WTC11 (cell line): ENCODE measurements at regions not wholly inside any gene's neighbourhood (a gene's known extent, or its start where the extent isn't known, plus 50 kb on each side); places are given as distances from the start of the nearest gene placed in this dataset.

Source experiments
- ATAC-seq: fragments of 200-7000 bp; cut with Tn5 transposase; 2 replicates; pipeline ENCODE4 v1.10.0; 2021; ENCODE audit warnings: mild to moderate bottlenecking, moderate library complexity
- CTCF ChIA-PET: fragments of 300-600 bp; sonication (Branson Sonifier 250); formaldehyde crosslinking; loops from one replicate; lab custom pipeline; 2021; ENCODE audit warnings: antibody characterized with exemption; lab: Charles Lee
- POLR2A ChIA-PET: fragments of 350-600 bp; sonication (Branson Sonifier 250); formaldehyde crosslinking; loops from one replicate; lab custom pipeline; 2021; ENCODE audit warnings: antibody characterized with exemption; lab: Charles Lee
- DNase-seq: peaks from one replicate; pipeline ENCODE4 v3.0.0; 2021; ENCODE audit warnings: low spot score
- H3K27ac Mint-ChIP-seq: 2 replicates; pipeline ENCODE4 v1.8.0; 2021; ENCODE audit warnings: mixed read lengths
- H3K27me3 Mint-ChIP-seq: 2 replicates; pipeline ENCODE4 v1.8.0; 2021; ENCODE audit warnings: low read depth, mild to moderate bottlenecking, moderate library complexity, mixed read lengths
- H3K36me3 Mint-ChIP-seq: 2 replicates; pipeline ENCODE4 v1.8.0; 2021; ENCODE audit warnings: mixed read lengths
- H3K4me1 Mint-ChIP-seq: 2 replicates; pipeline ENCODE4 v1.8.0; 2022; ENCODE audit warnings: mixed read lengths
- H3K4me3 Mint-ChIP-seq: 2 replicates; pipeline ENCODE4 v1.8.0; 2021; ENCODE audit warnings: mild to moderate bottlenecking, moderate library complexity, mixed read lengths
- H3K9me3 Mint-ChIP-seq: 2 replicates; pipeline ENCODE4 v1.8.0; 2021; ENCODE audit warnings: mixed read lengths
- CREB1 ChIP-seq: sonication (generic); formaldehyde crosslinking; IDR thresholded peaks from 2 replicates; pipeline ENCODE4 v1.8.0; 2023; ENCODE audit warnings: mild to moderate bottlenecking, missing genetic modification reagents
- ELF4 ChIP-seq: sonication (generic); formaldehyde crosslinking; IDR thresholded peaks from 2 replicates; pipeline ENCODE4 v1.8.1; 2022; ENCODE audit warnings: low read depth, mild to moderate bottlenecking, moderate library complexity, missing genetic modification reagents
- ETV6 ChIP-seq: sonication (generic); formaldehyde crosslinking; IDR thresholded peaks from 2 replicates; pipeline ENCODE4 v1.8.1; 2022; ENCODE audit warnings: mild to moderate bottlenecking, missing genetic modification reagents
- IRF2 ChIP-seq: sonication (generic); formaldehyde crosslinking; IDR thresholded peaks from 2 replicates; pipeline ENCODE4 v1.8.0; 2022; ENCODE audit warnings: low read depth, missing genetic modification reagents, borderline replicate concordance
- MXD4 ChIP-seq: fragments of 250-450 bp; sonication (Bioruptor Pico); IDR thresholded peaks from 2 replicates; pipeline ENCODE4 v1.8.0; 2021; ENCODE audit warnings: mild to moderate bottlenecking, moderate library complexity, borderline replicate concordance
- NFE2L1 ChIP-seq: sonication (generic); formaldehyde crosslinking; IDR thresholded peaks from 2 replicates; pipeline ENCODE4 v1.8.1; 2023; ENCODE audit warnings: missing genetic modification reagents
- NFYB ChIP-seq: sonication (generic); formaldehyde crosslinking; conservative IDR thresholded peaks from 2 replicates; pipeline ENCODE4 v1.8.0; 2022; ENCODE audit warnings: low read depth, missing genetic modification reagents
- RORB ChIP-seq: fragments of 250-450 bp; sonication (Bioruptor Pico); IDR thresholded peaks from 2 replicates; pipeline ENCODE4 v1.9.0; 2021; ENCODE audit warnings: mild to moderate bottlenecking
- SOX15 ChIP-seq: fragments of 250-450 bp; sonication (Bioruptor Pico); IDR thresholded peaks from 2 replicates; pipeline ENCODE4 v1.9.0; 2021; ENCODE audit warnings: mild to moderate bottlenecking
- TEAD1 ChIP-seq: sonication (generic); formaldehyde crosslinking; IDR thresholded peaks from 2 replicates; pipeline ENCODE4 v1.8.0; 2022; ENCODE audit warnings: mild to moderate bottlenecking, missing genetic modification reagents
- ZNF396 ChIP-seq: fragments of 250-450 bp; sonication (Bioruptor Pico); IDR thresholded peaks from 2 replicates; pipeline ENCODE4 v1.8.0; 2021; ENCODE audit warnings: mild to moderate bottlenecking, moderate library complexity, borderline replicate concordance
- ZNF416 ChIP-seq: fragments of 250-450 bp; sonication (Bioruptor Pico); IDR thresholded peaks from 2 replicates; pipeline ENCODE4 v1.9.0; 2021; ENCODE audit warnings: mild to moderate bottlenecking, inconsistent platforms
- ZNF512 ChIP-seq: sonication (generic); formaldehyde crosslinking; IDR thresholded peaks from 2 replicates; pipeline ENCODE4 v1.8.1; 2022; ENCODE audit warnings: missing genetic modification reagents, borderline replicate concordance
- ZNF671 ChIP-seq: fragments of 250-450 bp; sonication (Bioruptor Pico); IDR thresholded peaks from 2 replicates; pipeline ENCODE4 v1.8.0; 2021; ENCODE audit warnings: mild to moderate bottlenecking
- TF ChIP-seq, protein P1 (sequence below): fragments of 250-450 bp; sonication (Bioruptor Pico); IDR thresholded peaks from 2 replicates; pipeline ENCODE4 v1.9.0; 2021; ENCODE audit warnings: mild to moderate bottlenecking
- TF ChIP-seq, protein P2 (sequence below): sonication (generic); formaldehyde crosslinking; IDR thresholded peaks from 2 replicates; pipeline ENCODE4 v1.8.1; 2022; ENCODE audit warnings: low read depth, missing genetic modification reagents, borderline replicate concordance
- TF ChIP-seq, protein P3 (sequence below): sonication (generic); formaldehyde crosslinking; IDR thresholded peaks from 2 replicates; pipeline ENCODE4 v1.8.0; 2023; ENCODE audit warnings: missing genetic modification reagents
- TF ChIP-seq, protein P4 (sequence below): sonication (generic); formaldehyde crosslinking; IDR thresholded peaks from 2 replicates; pipeline ENCODE4 v1.8.0; 2022; ENCODE audit warnings: mild to moderate bottlenecking, missing genetic modification reagents

DNA sequence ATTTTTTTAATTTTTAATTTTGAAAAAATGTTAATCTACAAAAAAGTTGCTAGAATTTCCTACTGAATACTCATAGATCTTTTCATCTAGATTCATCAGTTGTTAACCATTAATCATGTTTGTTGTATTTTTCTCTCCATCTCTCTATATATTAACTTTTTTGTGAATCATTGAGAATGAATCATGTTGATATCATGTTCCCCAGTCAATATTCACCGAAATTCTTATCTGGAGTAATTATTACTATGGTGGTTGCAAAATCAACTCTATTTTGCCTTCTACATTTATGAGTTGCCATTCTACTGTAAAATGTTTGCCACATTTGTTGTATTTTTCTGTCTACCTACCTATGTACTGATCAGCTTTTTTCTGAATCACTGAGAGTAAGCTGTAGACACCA is 154.0 kb downstream of the SPP2 start (continued):
- TF ChIP-seq ZNF671 (CRISPR knock-in tag) = no peak

DNA sequence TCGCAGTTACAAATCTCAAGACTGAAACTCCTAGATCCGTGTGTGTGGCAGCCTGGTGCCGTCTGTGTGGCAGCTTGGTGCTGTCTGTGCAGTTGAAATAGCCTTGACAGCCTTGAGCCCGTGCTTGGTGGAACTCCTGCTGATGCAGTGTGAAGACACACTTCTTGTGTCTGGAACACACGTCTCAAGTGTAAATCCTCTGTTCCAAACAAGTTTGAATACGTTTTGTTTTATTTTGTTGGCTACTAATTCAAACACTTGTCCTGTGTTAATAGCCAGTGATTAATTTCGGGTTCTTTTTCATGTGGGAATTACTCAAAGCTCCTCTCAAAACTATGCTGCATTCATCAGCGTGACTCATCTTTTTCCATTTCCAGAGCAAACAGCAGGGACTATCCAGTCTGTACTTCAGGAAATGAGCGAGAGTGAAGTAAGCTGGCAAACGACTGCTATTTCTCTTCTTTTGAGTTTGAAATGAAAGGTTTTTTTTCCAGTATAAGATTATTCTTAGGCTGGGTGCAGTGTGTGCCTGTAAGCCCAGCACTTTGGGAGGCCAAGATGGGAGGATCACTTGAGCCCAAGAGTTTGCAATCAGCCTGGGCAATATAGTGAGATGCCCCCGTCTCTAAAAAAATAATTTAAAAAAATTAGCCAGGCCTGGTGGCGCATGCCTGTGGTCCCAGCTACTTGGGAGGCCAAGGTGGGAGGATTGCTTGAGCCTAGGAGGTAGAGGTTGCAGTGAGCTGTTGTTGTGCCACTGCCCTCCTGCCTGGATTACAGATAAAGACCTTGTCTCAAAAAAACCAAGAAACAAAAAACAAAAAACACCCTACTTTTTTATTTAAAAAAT is 152.9 kb downstream of the SPP2 start:
- TF ChIP-seq SOX15 (CRISPR knock-in tag) = no peak
- no peak for TF ChIP-seq NFYB (CRISPR knock-in tag)
- no peak for TF ChIP-seq ZNF416 (CRISPR knock-in tag)
- TF ChIP-seq MXD4 (CRISPR knock-in tag) = no peak
- TF ChIP-seq ZNF396 (CRISPR knock-in tag) = no peak
- TF ChIP-seq, protein P1, sequence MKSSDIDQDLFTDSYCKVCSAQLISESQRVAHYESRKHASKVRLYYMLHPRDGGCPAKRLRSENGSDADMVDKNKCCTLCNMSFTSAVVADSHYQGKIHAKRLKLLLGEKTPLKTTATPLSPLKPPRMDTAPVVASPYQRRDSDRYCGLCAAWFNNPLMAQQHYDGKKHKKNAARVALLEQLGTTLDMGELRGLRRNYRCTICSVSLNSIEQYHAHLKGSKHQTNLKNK (CRISPR knock-in tag) = no peak
- TF ChIP-seq ETV6 (CRISPR knock-in tag) = no peak
- no peak for TF ChIP-seq TEAD1 (CRISPR knock-in tag)
- no peak for TF ChIP-seq RORB (CRISPR knock-in tag)
- H3K27me3 Mint-ChIP-seq = peaks cover 5% of the 10 kb centered on the region; the same call in 1 of the 2 replicates
- ChIA-PET POLR2A (no interaction called here), CTCF (no interaction called here)
- H3K9me3 Mint-ChIP-seq = peaks cover 55% of the 10 kb centered on the region
- H3K4me1 Mint-ChIP-seq = no peaks in the 10 kb centered on the region
- no peak overlapping the region for H3K27ac Mint-ChIP-seq
- ATAC-seq (no peak), DNase-seq (no peak)
- H3K36me3 Mint-ChIP-seq = peaks cover 15% of the 10 kb centered on the region
- H3K4me3 Mint-ChIP-seq = no peak overlapping the region

- H3K4me3 Mint-ChIP-seq = no peak overlapping the region
- no peaks in the 10 kb centered on the region for H3K4me1 Mint-ChIP-seq
- ATAC-seq (no peak), DNase-seq (no peak)
- ChIA-PET POLR2A (no interaction called here), CTCF (no interaction called here)
- H3K27me3 Mint-ChIP-seq = peaks cover 5% of the 10 kb centered on the region; the same call in 1 of the 2 replicates
- peaks cover 15% of the 10 kb centered on the region for H3K36me3 Mint-ChIP-seq
- no peak overlapping the region for H3K27ac Mint-ChIP-seq
- H3K9me3 Mint-ChIP-seq = peaks cover 52% of the 10 kb centered on the region
- no peak for TF ChIP-seq ELF4 (CRISPR knock-in tag)
- TF ChIP-seq, protein P2, sequence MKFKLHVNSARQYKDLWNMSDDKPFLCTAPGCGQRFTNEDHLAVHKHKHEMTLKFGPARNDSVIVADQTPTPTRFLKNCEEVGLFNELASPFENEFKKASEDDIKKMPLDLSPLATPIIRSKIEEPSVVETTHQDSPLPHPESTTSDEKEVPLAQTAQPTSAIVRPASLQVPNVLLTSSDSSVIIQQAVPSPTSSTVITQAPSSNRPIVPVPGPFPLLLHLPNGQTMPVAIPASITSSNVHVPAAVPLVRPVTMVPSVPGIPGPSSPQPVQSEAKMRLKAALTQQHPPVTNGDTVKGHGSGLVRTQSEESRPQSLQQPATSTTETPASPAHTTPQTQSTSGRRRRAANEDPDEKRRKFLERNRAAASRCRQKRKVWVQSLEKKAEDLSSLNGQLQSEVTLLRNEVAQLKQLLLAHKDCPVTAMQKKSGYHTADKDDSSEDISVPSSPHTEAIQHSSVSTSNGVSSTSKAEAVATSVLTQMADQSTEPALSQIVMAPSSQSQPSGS = no peak
- TF ChIP-seq ZNF512 = no peak
- no peak for TF ChIP-seq IRF2 (CRISPR knock-in tag)
- TF ChIP-seq NFE2L1 (CRISPR knock-in tag) = no peak
- no peak for TF ChIP-seq CREB1 (CRISPR knock-in tag)
- TF ChIP-seq, protein P3, sequence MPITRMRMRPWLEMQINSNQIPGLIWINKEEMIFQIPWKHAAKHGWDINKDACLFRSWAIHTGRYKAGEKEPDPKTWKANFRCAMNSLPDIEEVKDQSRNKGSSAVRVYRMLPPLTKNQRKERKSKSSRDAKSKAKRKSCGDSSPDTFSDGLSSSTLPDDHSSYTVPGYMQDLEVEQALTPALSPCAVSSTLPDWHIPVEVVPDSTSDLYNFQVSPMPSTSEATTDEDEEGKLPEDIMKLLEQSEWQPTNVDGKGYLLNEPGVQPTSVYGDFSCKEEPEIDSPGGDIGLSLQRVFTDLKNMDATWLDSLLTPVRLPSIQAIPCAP (CRISPR knock-in tag) = no peak
- TF ChIP-seq ZNF671 (CRISPR knock-in tag) = no peak
- TF ChIP-seq, protein P4, sequence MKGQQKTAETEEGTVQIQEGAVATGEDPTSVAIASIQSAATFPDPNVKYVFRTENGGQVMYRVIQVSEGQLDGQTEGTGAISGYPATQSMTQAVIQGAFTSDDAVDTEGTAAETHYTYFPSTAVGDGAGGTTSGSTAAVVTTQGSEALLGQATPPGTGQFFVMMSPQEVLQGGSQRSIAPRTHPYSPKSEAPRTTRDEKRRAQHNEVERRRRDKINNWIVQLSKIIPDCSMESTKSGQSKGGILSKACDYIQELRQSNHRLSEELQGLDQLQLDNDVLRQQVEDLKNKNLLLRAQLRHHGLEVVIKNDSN (CRISPR knock-in tag) = no peak
- TF ChIP-seq, all 79 proteins: peak for 0
Observed at GRCh38 chr2:234202601-234203000, 152.1 kb downstream of the SPP2 start.
